Mucosa of rectum (tissue), 2 donors: ENCODE measurements at regions not wholly inside any gene's neighbourhood (a gene's known extent, or its start where the extent isn't known, plus 50 kb on each side); places are given as distances from the start of the nearest gene placed in this dataset.

Source experiments
- H3K27ac ChIP-seq, 2 donors: one replicate each; pipeline ENCODE4 v1.7.0; 2013; ENCODE audit warnings: inconsistent platforms in 2 of 2, low read depth in 2 of 2, low read length in 2 of 2
- H3K27me3 ChIP-seq, 2 donors: one replicate each; pipeline ENCODE4 v1.7.0; 2013; ENCODE audit warnings: low read length in 2 of 2; ENCODE audit not compliant: control insufficient read depth in 2 of 2, insufficient read depth in 2 of 2
- H3K36me3 ChIP-seq, 2 donors: one replicate each; pipeline ENCODE4 v1.7.0; 2013; ENCODE audit warnings: low read length in 2 of 2; ENCODE audit not compliant: control insufficient read depth in 2 of 2, insufficient read depth in 2 of 2
- H3K4me1 ChIP-seq, 2 donors: one replicate each; pipeline ENCODE4 v1.7.0; 2013; ENCODE audit warnings: low read length in 2 of 2, mild to moderate bottlenecking in 1 of 2; ENCODE audit not compliant: control insufficient read depth in 2 of 2, insufficient read depth in 2 of 2
- H3K4me3 ChIP-seq, 2 donors: one replicate each; pipeline ENCODE4 v1.7.0; 2013; ENCODE audit warnings: low read length in 2 of 2
- H3K9ac ChIP-seq, 2 donors: one replicate each; pipeline ENCODE4 v1.7.0; 2013; ENCODE audit warnings: low read length in 2 of 2, low read depth in 1 of 2, mild to moderate bottlenecking in 1 of 2
- H3K9me3 ChIP-seq, 2 donors: one replicate each; pipeline ENCODE4 v1.7.0; 2013; ENCODE audit warnings: low read length in 2 of 2; ENCODE audit not compliant: control insufficient read depth in 2 of 2
- donor health status: healthy.
- donor health status: Normal muscosa, but diverticular disease.

- Histone ChIP-seq H3K36me3 (no peaks in the 10 kb centered on the region), H3K27ac (no peak overlapping the region), H3K4me1 (peaks cover 2% of the 10 kb centered on the region in 2 donors), H3K9ac (no peak overlapping the region), H3K9me3 (no peaks in the 10 kb centered on the region), H3K27me3 (no peaks in the 10 kb centered on the region), H3K4me3 (no peak overlapping the region)
Observed at GRCh38 chr16:85486256-85486915, 126.7 kb upstream of the GSE1 start.

GRCh38 chr16:85488414-85488813 is 124.7 kb upstream of the GSE1 start:
- Histone ChIP-seq H3K27ac (no peak overlapping the region), H3K9me3 (no peaks in the 10 kb centered on the region), H3K4me1 (peaks cover 10 to 14% of the 10 kb centered on the region in 2 donors), H3K36me3 (no peaks in the 10 kb centered on the region), H3K9ac (no peak overlapping the region), H3K27me3 (no peaks in the 10 kb centered on the region), H3K4me3 (no peak overlapping the region)

GRCh38 chr16:85490407-85491057 is 122.6 kb upstream of the GSE1 start:
- Histone ChIP-seq H3K36me3 (no peaks in the 10 kb centered on the region), H3K4me1 (peaks cover 10 to 14% of the 10 kb centered on the region in 2 donors), H3K4me3 (no peak overlapping the region), H3K27ac (no peak overlapping the region), H3K9me3 (no peaks in the 10 kb centered on the region), H3K27me3 (no peaks in the 10 kb centered on the region), H3K9ac (no peak overlapping the region)

- Histone ChIP-seq H3K4me3 (no peak overlapping the region), H3K27ac (no peak overlapping the region), H3K9ac (no peak overlapping the region), H3K36me3 (no peaks in the 10 kb centered on the region), H3K27me3 (no peaks in the 10 kb centered on the region), H3K9me3 (no peaks in the 10 kb centered on the region), H3K4me1 (peaks cover 10 to 14% of the 10 kb centered on the region in 2 donors)
Observed at GRCh38 chr16:85491058-85491771, 121.9 kb upstream of the GSE1 start.

GRCh38 chr16:85491798-85492294 is 121.3 kb upstream of the GSE1 start:
- Histone ChIP-seq H3K36me3 (no peaks in the 10 kb centered on the region), H3K4me3 (no peak overlapping the region), H3K9ac (no peak overlapping the region), H3K27ac (no peak overlapping the region), H3K9me3 (no peaks in the 10 kb centered on the region), H3K4me1 (peaks cover 10 to 14% of the 10 kb centered on the region in 2 donors), H3K27me3 (no peaks in the 10 kb centered on the region)

GRCh38 chr16:85492295-85492864 is 120.7 kb upstream of the GSE1 start:
- no peaks in the 10 kb centered on the region for H3K36me3 ChIP-seq
- no peak overlapping the region for H3K27ac ChIP-seq
- peaks cover 10 to 14% of the 10 kb centered on the region in 2 donors for H3K4me1 ChIP-seq
- no peaks in the 10 kb centered on the region for H3K9me3 ChIP-seq
- no peak overlapping the region for H3K9ac ChIP-seq
- H3K4me3 ChIP-seq, result no peak overlapping the region
- H3K27me3 ChIP-seq, result no peaks in the 10 kb centered on the region

- Histone ChIP-seq H3K9ac (no peak overlapping the region), H3K36me3 (no peaks in the 10 kb centered on the region), H3K4me3 (no peak overlapping the region), H3K27me3 (no peaks in the 10 kb centered on the region), H3K27ac (no peak overlapping the region), H3K9me3 (no peaks in the 10 kb centered on the region), H3K4me1 (peaks cover 10 to 14% of the 10 kb centered on the region in 2 donors)
Observed at GRCh38 chr16:85494315-85494714, 118.8 kb upstream of the GSE1 start.

- no peaks in the 10 kb centered on the region for H3K36me3 ChIP-seq
- H3K27ac ChIP-seq, result no peak overlapping the region
- H3K9ac ChIP-seq, result no peak overlapping the region
- H3K9me3 ChIP-seq, result no peaks in the 10 kb centered on the region
- peaks cover 10 to 14% of the 10 kb centered on the region in 2 donors for H3K4me1 ChIP-seq
- no peak overlapping the region for H3K4me3 ChIP-seq
- no peaks in the 10 kb centered on the region for H3K27me3 ChIP-seq
Observed at GRCh38 chr16:85495259-85495658, 117.9 kb upstream of the GSE1 start.

- Histone ChIP-seq H3K9ac (no peak overlapping the region), H3K4me1 (peaks cover 10 to 14% of the 10 kb centered on the region in 2 donors), H3K36me3 (no peaks in the 10 kb centered on the region), H3K27me3 (no peaks in the 10 kb centered on the region), H3K4me3 (no peak overlapping the region), H3K9me3 (no peaks in the 10 kb centered on the region), H3K27ac (no peak overlapping the region)
Observed at GRCh38 chr16:85495823-85496538, 117.1 kb upstream of the GSE1 start.
